Activated CD8-positive, alpha-beta memory T cell treated with anti-CD3 and anti-CD28 coated beads for 1 hour (primary cell): ENCODE measurements at regions not wholly inside any gene's neighbourhood (a gene's known extent, or its start where the extent isn't known, plus 50 kb on each side); places are given as distances from the start of the nearest gene placed in this dataset.

Experiments used
- DNase-seq, 2 donors: peaks; one replicate each; pipeline ENCODE4 v3.0.0-alpha.2; 2020; ENCODE audit warnings: low read depth in 1 of 2; ENCODE audit errors: extremely low read depth in 1 of 2

- no peak for DNase-seq
Measured at GRCh38 chr17:14838567-14838966, 426.6 kb downstream of the PMP22 start.

- DNase-seq, result no peak
Measured at GRCh38 chr17:14833201-14833785, 431.8 kb downstream of the PMP22 start.

GRCh38 chr17:14831491-14831890 lies 433.6 kb downstream of the PMP22 start:
- DNase-seq, result no peak

- no peak for DNase-seq
Measured at GRCh38 chr17:14827396-14827919, 437.7 kb downstream of the PMP22 start.

- DNase-seq, result no peak
Measured at GRCh38 chr17:14826358-14826757, 438.8 kb downstream of the PMP22 start.

GRCh38 chr17:14818469-14818868 lies 446.7 kb downstream of the PMP22 start:
- DNase-seq, result no peak

GRCh38 chr17:14815079-14815478 lies 450.0 kb downstream of the PMP22 start:
- DNase-seq, result no peak

GRCh38 chr17:14813649-14814370 lies 451.3 kb downstream of the PMP22 start:
- DNase-seq, result no peak

- DNase-seq, result no peak
Measured at GRCh38 chr17:14808425-14808824, 456.7 kb downstream of the PMP22 start.

- DNase-seq, result no peak
Measured at GRCh38 chr17:14805348-14805747, 459.8 kb downstream of the PMP22 start.

- DNase-seq, result no peak
Measured at GRCh38 chr17:14803826-14804225, 461.3 kb downstream of the PMP22 start.

GRCh38 chr17:14797801-14798200 lies 467.3 kb downstream of the PMP22 start:
- no peak for DNase-seq

- no peak for DNase-seq
Measured at GRCh38 chr17:14797021-14797420, 468.1 kb downstream of the PMP22 start.

- no peak for DNase-seq
Measured at GRCh38 chr17:14794961-14795360, 470.2 kb downstream of the PMP22 start.

- no peak for DNase-seq
Measured at GRCh38 chr17:14793237-14793636, 471.9 kb downstream of the PMP22 start.

GRCh38 chr17:14792746-14793145 lies 472.4 kb downstream of the PMP22 start:
- DNase-seq, result no peak

GRCh38 chr17:14791221-14791620 lies 473.9 kb downstream of the PMP22 start:
- DNase-seq, result no peak

GRCh38 chr17:14790521-14790920 lies 474.6 kb downstream of the PMP22 start:
- no peak for DNase-seq

- peak in 1 of 2 donors; percentile 6 for DNase-seq
Measured at GRCh38 chr17:14784997-14785696, 480.0 kb downstream of the PMP22 start.

- no peak for DNase-seq
Measured at GRCh38 chr17:14781123-14781522, 480.2 kb downstream of the HS3ST3B1 start.

GRCh38 chr17:14780097-14780651 lies 479.3 kb downstream of the HS3ST3B1 start:
- DNase-seq, result no peak

- no peak for DNase-seq
Measured at GRCh38 chr17:14779241-14779640, 478.4 kb downstream of the HS3ST3B1 start.
